Mucosa of rectum (tissue), 2 donors: ENCODE measurements at regions not wholly inside any gene's neighbourhood (a gene's known extent, or its start where the extent isn't known, plus 50 kb on each side); places are given as distances from the start of the nearest gene placed in this dataset.
"Not testable (repeated sequence)": the region's sequence is repeated elsewhere in the genome, so short reads cannot be mapped to it uniquely, and the experiment has no call there.

Experiments used
- H3K27ac ChIP-seq, 2 donors: one replicate each; pipeline ENCODE4 v1.7.0; 2013; ENCODE audit warnings: inconsistent platforms in 2 of 2, low read depth in 2 of 2, low read length in 2 of 2
- H3K27me3 ChIP-seq, 2 donors: one replicate each; pipeline ENCODE4 v1.7.0; 2013; ENCODE audit warnings: low read length in 2 of 2; ENCODE audit not compliant: control insufficient read depth in 2 of 2, insufficient read depth in 2 of 2
- H3K36me3 ChIP-seq, 2 donors: one replicate each; pipeline ENCODE4 v1.7.0; 2013; ENCODE audit warnings: low read length in 2 of 2; ENCODE audit not compliant: control insufficient read depth in 2 of 2, insufficient read depth in 2 of 2
- H3K4me1 ChIP-seq, 2 donors: one replicate each; pipeline ENCODE4 v1.7.0; 2013; ENCODE audit warnings: low read length in 2 of 2, mild to moderate bottlenecking in 1 of 2; ENCODE audit not compliant: control insufficient read depth in 2 of 2, insufficient read depth in 2 of 2
- H3K4me3 ChIP-seq, 2 donors: one replicate each; pipeline ENCODE4 v1.7.0; 2013; ENCODE audit warnings: low read length in 2 of 2
- H3K9ac ChIP-seq, 2 donors: one replicate each; pipeline ENCODE4 v1.7.0; 2013; ENCODE audit warnings: low read length in 2 of 2, low read depth in 1 of 2, mild to moderate bottlenecking in 1 of 2
- H3K9me3 ChIP-seq, 2 donors: one replicate each; pipeline ENCODE4 v1.7.0; 2013; ENCODE audit warnings: low read length in 2 of 2; ENCODE audit not compliant: control insufficient read depth in 2 of 2
- donor health status: healthy.
- donor health status: Normal muscosa, but diverticular disease.

DNA sequence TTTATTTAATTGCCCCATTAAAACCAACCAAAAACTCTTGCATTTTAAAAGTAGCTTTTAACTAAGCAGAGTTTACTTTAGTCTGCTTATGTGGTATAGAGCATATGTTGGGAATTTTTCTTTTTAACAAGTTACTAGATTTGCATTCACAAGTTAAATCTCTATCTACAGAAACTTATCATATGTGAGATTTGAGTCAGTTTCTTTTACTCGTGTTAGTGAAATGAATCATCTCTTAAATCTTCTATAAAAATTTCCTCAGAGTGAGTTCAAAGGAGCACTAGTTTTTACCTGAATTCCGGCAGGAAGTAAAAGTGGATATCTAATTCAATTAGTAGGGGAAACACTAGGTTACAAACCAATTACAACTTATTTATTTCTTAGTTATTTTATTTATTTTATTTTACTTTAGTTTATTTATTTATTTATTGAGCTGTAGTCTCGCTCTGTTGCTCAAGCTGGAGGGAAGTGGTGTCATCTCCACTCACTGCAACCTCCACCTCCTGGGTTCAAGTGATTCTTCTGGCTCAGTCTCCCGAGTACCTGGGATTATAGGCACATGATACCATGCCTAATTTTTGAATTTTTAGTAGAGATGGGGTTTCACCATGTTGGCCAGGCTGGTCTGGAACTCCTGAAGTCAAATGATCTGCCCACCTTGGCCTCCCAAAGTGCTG lies 1609.6 kb upstream of the B3GALT2 start:
- no peaks in the 10 kb centered on the region for H3K4me1 ChIP-seq
- no peak overlapping the region for H3K4me3 ChIP-seq
- H3K9me3 ChIP-seq: no peaks in the 10 kb centered on the region
- no peaks in the 10 kb centered on the region for H3K36me3 ChIP-seq
- no peak overlapping the region for H3K9ac ChIP-seq
- H3K27me3 ChIP-seq: no peaks in the 10 kb centered on the region
- no peak overlapping the region for H3K27ac ChIP-seq

GRCh38 chr1:194787001-194787400 lies 1600.6 kb upstream of the B3GALT2 start:
- H3K27me3 ChIP-seq: no peaks in the 10 kb centered on the region
- H3K9ac ChIP-seq: no peak overlapping the region
- H3K4me1 ChIP-seq: no peaks in the 10 kb centered on the region
- no peaks in the 10 kb centered on the region for H3K36me3 ChIP-seq
- peaks cover 0 to 3% of the 10 kb centered on the region in 2 donors for H3K9me3 ChIP-seq
- no peak overlapping the region for H3K27ac ChIP-seq
- no peak overlapping the region for H3K4me3 ChIP-seq

GRCh38 chr1:194786027-194786426 lies 1599.6 kb upstream of the B3GALT2 start:
- no peaks in the 10 kb centered on the region for H3K27me3 ChIP-seq
- no peaks in the 10 kb centered on the region for H3K36me3 ChIP-seq
- H3K9ac ChIP-seq: no peak overlapping the region
- no peaks in the 10 kb centered on the region for H3K4me1 ChIP-seq
- peaks cover 0 to 3% of the 10 kb centered on the region in 2 donors for H3K9me3 ChIP-seq
- H3K4me3 ChIP-seq: no peak overlapping the region
- H3K27ac ChIP-seq: no peak overlapping the region

GRCh38 chr1:194776657-194777056 lies 1590.2 kb upstream of the B3GALT2 start:
- H3K4me3 ChIP-seq: no peak overlapping the region

GRCh38 chr1:194774535-194774934 lies 1588.1 kb upstream of the B3GALT2 start:
- Histone ChIP-seq H3K4me1 (no peaks in the 10 kb centered on the region), H3K36me3 (no peaks in the 10 kb centered on the region), H3K4me3 (no peak overlapping the region), H3K9ac (no peak overlapping the region), H3K27me3 (no peaks in the 10 kb centered on the region), H3K9me3 (no peaks in the 10 kb centered on the region), H3K27ac (no peak overlapping the region)

More at GRCh38 chr1:194776657-194777056, 1590.2 kb upstream of the B3GALT2 start:
- H3K27ac ChIP-seq: no peak overlapping the region
- H3K27me3 ChIP-seq: no peaks in the 10 kb centered on the region
- H3K9me3 ChIP-seq: no peaks in the 10 kb centered on the region
- no peaks in the 10 kb centered on the region for H3K4me1 ChIP-seq
- no peak overlapping the region for H3K9ac ChIP-seq
- H3K36me3 ChIP-seq: no peaks in the 10 kb centered on the region

- no peaks in the 10 kb centered on the region for H3K36me3 ChIP-seq
- H3K4me3 ChIP-seq: no peak overlapping the region
- no peaks in the 10 kb centered on the region for H3K4me1 ChIP-seq
- H3K9ac ChIP-seq: no peak overlapping the region
- no peak overlapping the region for H3K27ac ChIP-seq
- peaks cover 0 to 4% of the 10 kb centered on the region in 2 donors for H3K9me3 ChIP-seq
- H3K27me3 ChIP-seq: no peaks in the 10 kb centered on the region
These were observed 1569.0 kb upstream of the B3GALT2 start for GRCh38 chr1:194755241-194755994.

GRCh38 chr1:194738843-194739242 lies 1552.4 kb upstream of the B3GALT2 start:
- not testable (repeated sequence) for H3K4me1 ChIP-seq, H3K36me3 ChIP-seq, H3K4me3 ChIP-seq, H3K9me3 ChIP-seq, H3K27ac ChIP-seq, H3K27me3 ChIP-seq, H3K9ac ChIP-seq

DNA sequence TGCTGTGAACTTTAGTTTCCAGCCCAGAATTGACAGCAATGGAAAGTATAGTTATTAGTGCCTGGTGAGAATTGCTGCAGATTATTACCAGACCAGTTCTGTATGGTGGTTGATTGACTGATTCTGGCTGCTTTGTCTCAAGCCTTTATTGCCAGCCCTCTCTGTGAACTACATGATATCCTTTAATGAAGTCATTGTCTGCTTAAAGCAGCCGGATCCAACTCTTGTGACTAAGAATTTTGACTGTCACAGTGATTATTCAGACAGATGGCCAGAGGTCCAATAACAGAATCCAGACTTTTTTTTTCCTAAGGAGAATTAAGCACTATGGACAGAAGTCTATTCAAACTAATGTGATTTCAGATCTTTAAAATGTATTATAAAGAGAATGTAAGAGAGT lies 1548.6 kb upstream of the B3GALT2 start:
- no peak overlapping the region for H3K4me3 ChIP-seq
- no peak overlapping the region for H3K9ac ChIP-seq
- H3K27ac ChIP-seq: no peak overlapping the region
- no peaks in the 10 kb centered on the region for H3K36me3 ChIP-seq
- H3K4me1 ChIP-seq: no peaks in the 10 kb centered on the region
- H3K9me3 ChIP-seq: no peaks in the 10 kb centered on the region
- no peaks in the 10 kb centered on the region for H3K27me3 ChIP-seq

- H3K9me3 ChIP-seq: no peaks in the 10 kb centered on the region
- H3K27me3 ChIP-seq: no peaks in the 10 kb centered on the region
- no peak overlapping the region for H3K4me3 ChIP-seq
- no peaks in the 10 kb centered on the region for H3K36me3 ChIP-seq
- no peaks in the 10 kb centered on the region for H3K4me1 ChIP-seq
- no peak overlapping the region for H3K9ac ChIP-seq
- H3K27ac ChIP-seq: no peak overlapping the region
These were observed 1544.6 kb upstream of the B3GALT2 start for GRCh38 chr1:194731025-194731424.

DNA sequence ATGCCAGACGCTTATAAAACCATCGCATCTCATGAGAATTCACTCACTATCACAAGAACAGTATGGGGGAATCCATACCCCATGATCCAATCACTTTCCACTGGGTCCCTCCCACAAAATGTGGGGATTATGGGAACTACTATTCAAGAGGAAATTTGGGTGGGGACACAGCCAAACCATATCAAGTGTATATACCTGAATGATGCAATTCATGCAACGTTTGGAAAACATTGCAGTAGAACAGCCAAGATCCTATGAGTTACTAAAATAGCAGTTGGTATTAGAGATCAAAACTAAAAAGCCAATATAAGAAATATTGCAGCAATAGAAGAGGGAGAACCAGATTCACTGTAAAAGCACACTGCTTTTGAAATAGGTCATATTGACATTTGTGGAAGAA lies 1543.9 kb upstream of the B3GALT2 start:
- Histone ChIP-seq H3K9me3 (no peaks in the 10 kb centered on the region), H3K9ac (no peak overlapping the region), H3K4me3 (no peak overlapping the region)

More for the DNA sequence above, 1543.9 kb upstream of the B3GALT2 start:
- Histone ChIP-seq H3K27ac (no peak overlapping the region), H3K27me3 (no peaks in the 10 kb centered on the region), H3K4me1 (no peaks in the 10 kb centered on the region), H3K36me3 (no peaks in the 10 kb centered on the region)
